ENCODE measurements at regions not wholly inside any gene's neighbourhood (a gene's known extent, or its start where the extent isn't known, plus 50 kb on each side); places are given as distances from the start of the nearest gene placed in this dataset.

- TF ChIP-seq ZNF18 (tag by site-specific recombination; IDR thresholded peaks at IDR 0.05) = no peak
- no peak for TF ChIP-seq MYNN (tag by site-specific recombination; IDR thresholded peaks at IDR 0.05; ENCODE audit: borderline replicate concordance)
- TF ChIP-seq WT1 (tag by site-specific recombination; IDR thresholded peaks at IDR 0.05) = no peak
- TF ChIP-seq PATZ1 (tag by site-specific recombination; IDR thresholded peaks at IDR 0.05) = no peak
- TF ChIP-seq CTCF (tag by site-specific recombination; IDR thresholded peaks at IDR 0.05) = no peak
- TF ChIP-seq ZNF133 (tag by site-specific recombination; IDR thresholded peaks at IDR 0.05) = no peak
- TF ChIP-seq AEBP2 (tag by site-specific recombination; IDR thresholded peaks at IDR 0.05; ENCODE audit: borderline replicate concordance) = no peak
- no peak for TF ChIP-seq KLF8 (tag by site-specific recombination; IDR thresholded peaks at IDR 0.05)
- TF ChIP-seq ZNF513 (tag by site-specific recombination; IDR thresholded peaks at IDR 0.05) = no peak
- no peak for TF ChIP-seq ZNF521 (tag by site-specific recombination; IDR thresholded peaks at IDR 0.05)
- TF ChIP-seq ZNF114 (tag by site-specific recombination; IDR thresholded peaks at IDR 0.05) = no peak
- TF ChIP-seq TCF7L2 (IDR thresholded peaks at IDR 0.05; ENCODE audit: borderline replicate concordance, low read depth, low read length) = no peak
Observed at GRCh38 chr17:34487626-34488025, 91.8 kb upstream of the TMEM132E start.

Data from HEK293 (cell line).